ENCODE measurements at regions not wholly inside any gene's neighbourhood (a gene's known extent, or its start where the extent isn't known, plus 50 kb on each side); places are given as distances from the start of the nearest gene placed in this dataset.

DNA sequence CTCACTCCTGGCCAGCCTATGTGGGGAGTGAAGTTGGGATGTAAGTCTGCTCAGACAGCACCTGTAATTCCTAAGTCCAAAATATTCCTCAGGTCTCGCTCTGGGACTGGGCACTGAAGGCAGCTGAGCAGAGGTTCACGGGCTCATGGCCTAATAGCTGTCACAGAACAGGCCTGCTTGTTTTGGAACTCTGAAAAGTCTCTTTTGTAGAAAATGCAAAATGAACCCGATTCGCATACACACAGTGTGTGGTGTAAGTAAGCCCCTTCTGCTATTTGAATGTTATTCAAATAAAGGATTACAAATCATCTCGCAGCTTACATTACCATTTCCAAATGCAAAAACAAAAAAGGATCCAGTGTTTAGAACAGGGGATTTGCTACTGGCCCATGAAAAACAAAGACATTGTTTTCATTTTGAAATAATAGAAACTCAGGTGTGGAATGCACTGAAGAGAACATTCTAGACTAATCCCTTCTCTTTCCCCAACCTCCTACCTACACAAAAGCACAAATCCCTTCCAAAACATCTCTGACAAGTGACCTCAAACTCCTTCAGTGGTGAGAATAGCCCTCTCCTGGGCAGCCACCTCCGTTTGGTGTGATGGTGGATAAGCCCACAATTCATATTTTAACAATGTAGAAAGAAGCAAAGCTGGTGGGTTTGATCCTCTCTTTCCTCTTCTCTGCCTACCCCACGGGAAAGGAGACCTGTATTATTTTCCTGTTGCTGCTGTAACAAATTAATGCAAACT lies 118.3 kb upstream of the NCK2 start:
- TF ChIP-seq, protein P1, sequence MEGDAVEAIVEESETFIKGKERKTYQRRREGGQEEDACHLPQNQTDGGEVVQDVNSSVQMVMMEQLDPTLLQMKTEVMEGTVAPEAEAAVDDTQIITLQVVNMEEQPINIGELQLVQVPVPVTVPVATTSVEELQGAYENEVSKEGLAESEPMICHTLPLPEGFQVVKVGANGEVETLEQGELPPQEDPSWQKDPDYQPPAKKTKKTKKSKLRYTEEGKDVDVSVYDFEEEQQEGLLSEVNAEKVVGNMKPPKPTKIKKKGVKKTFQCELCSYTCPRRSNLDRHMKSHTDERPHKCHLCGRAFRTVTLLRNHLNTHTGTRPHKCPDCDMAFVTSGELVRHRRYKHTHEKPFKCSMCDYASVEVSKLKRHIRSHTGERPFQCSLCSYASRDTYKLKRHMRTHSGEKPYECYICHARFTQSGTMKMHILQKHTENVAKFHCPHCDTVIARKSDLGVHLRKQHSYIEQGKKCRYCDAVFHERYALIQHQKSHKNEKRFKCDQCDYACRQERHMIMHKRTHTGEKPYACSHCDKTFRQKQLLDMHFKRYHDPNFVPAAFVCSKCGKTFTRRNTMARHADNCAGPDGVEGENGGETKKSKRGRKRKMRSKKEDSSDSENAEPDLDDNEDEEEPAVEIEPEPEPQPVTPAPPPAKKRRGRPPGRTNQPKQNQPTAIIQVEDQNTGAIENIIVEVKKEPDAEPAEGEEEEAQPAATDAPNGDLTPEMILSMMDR (IDR thresholded peaks at IDR 0.05): no peak
- TF ChIP-seq, protein P2, sequence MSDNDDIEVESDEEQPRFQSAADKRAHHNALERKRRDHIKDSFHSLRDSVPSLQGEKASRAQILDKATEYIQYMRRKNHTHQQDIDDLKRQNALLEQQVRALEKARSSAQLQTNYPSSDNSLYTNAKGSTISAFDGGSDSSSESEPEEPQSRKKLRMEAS (CRISPR knock-in tag; IDR thresholded peaks at IDR 0.05): no peak
- TF ChIP-seq, protein P3, sequence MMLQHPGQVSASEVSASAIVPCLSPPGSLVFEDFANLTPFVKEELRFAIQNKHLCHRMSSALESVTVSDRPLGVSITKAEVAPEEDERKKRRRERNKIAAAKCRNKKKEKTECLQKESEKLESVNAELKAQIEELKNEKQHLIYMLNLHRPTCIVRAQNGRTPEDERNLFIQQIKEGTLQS (CRISPR knock-in tag; conservative IDR thresholded peaks at IDR 0.05): no peak
- TF ChIP-seq CBFB (CRISPR knock-in tag; IDR thresholded peaks at IDR 0.05; ENCODE audit: low read depth) (no peak), TEAD4 (CRISPR knock-in tag; IDR thresholded peaks at IDR 0.05) (no peak), SP1 (CRISPR knock-in tag; conservative IDR thresholded peaks at IDR 0.05) (no peak), SMAD3 (CRISPR knock-in tag; IDR thresholded peaks at IDR 0.05; ENCODE audit: borderline replicate concordance) (no peak), JUN (CRISPR knock-in tag; IDR thresholded peaks at IDR 0.05) (no peak), ETV6 (CRISPR knock-in tag; IDR thresholded peaks at IDR 0.05) (no peak)
- TF ChIP-seq, protein P4, sequence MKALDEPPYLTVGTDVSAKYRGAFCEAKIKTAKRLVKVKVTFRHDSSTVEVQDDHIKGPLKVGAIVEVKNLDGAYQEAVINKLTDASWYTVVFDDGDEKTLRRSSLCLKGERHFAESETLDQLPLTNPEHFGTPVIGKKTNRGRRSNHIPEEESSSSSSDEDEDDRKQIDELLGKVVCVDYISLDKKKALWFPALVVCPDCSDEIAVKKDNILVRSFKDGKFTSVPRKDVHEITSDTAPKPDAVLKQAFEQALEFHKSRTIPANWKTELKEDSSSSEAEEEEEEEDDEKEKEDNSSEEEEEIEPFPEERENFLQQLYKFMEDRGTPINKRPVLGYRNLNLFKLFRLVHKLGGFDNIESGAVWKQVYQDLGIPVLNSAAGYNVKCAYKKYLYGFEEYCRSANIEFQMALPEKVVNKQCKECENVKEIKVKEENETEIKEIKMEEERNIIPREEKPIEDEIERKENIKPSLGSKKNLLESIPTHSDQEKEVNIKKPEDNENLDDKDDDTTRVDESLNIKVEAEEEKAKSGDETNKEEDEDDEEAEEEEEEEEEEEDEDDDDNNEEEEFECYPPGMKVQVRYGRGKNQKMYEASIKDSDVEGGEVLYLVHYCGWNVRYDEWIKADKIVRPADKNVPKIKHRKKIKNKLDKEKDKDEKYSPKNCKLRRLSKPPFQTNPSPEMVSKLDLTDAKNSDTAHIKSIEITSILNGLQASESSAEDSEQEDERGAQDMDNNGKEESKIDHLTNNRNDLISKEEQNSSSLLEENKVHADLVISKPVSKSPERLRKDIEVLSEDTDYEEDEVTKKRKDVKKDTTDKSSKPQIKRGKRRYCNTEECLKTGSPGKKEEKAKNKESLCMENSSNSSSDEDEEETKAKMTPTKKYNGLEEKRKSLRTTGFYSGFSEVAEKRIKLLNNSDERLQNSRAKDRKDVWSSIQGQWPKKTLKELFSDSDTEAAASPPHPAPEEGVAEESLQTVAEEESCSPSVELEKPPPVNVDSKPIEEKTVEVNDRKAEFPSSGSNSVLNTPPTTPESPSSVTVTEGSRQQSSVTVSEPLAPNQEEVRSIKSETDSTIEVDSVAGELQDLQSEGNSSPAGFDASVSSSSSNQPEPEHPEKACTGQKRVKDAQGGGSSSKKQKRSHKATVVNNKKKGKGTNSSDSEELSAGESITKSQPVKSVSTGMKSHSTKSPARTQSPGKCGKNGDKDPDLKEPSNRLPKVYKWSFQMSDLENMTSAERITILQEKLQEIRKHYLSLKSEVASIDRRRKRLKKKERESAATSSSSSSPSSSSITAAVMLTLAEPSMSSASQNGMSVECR (CRISPR knock-in tag; IDR thresholded peaks at IDR 0.05; ENCODE audit: borderline replicate concordance): no peak

All from WTC11 (cell line).